NCI-H1694 (cell line): ENCODE measurements at regions not wholly inside any gene's neighbourhood (a gene's known extent, or its start where the extent isn't known, plus 50 kb on each side); places are given as distances from the start of the nearest gene placed in this dataset.

Experiments used
- DNase-seq: peaks from one replicate; lab custom pipeline; 2025; lab: John Stamatoyannopoulos, UW

GRCh38 chr12:13841358-13841757 lies 140.0 kb downstream of the GRIN2B start:
- no peak for DNase-seq

GRCh38 chr12:13839365-13840336 lies 141.8 kb downstream of the GRIN2B start:
- no peak for DNase-seq

- DNase-seq: no peak
Observed at GRCh38 chr12:13836099-13836498, 145.3 kb downstream of the GRIN2B start.

- DNase-seq: no peak
Observed at GRCh38 chr12:13835652-13836051, 145.8 kb downstream of the GRIN2B start.

GRCh38 chr12:13834241-13834640 lies 147.2 kb downstream of the GRIN2B start:
- DNase-seq: no peak

GRCh38 chr12:13817131-13817530 lies 164.3 kb downstream of the GRIN2B start:
- no peak for DNase-seq

GRCh38 chr12:13816394-13816793 lies 165.0 kb downstream of the GRIN2B start:
- DNase-seq: no peak

- no peak for DNase-seq
Observed at GRCh38 chr12:13812168-13812567, 169.2 kb downstream of the GRIN2B start.

- no peak for DNase-seq
Observed at GRCh38 chr12:13811061-13811460, 170.3 kb downstream of the GRIN2B start.

- no peak for DNase-seq
Observed at GRCh38 chr12:13805041-13805440, 176.4 kb downstream of the GRIN2B start.

GRCh38 chr12:13801543-13801942 lies 179.9 kb downstream of the GRIN2B start:
- no peak for DNase-seq

- no peak for DNase-seq
Observed at GRCh38 chr12:13799574-13799973, 181.8 kb downstream of the GRIN2B start.

GRCh38 chr12:13798162-13798561 lies 183.2 kb downstream of the GRIN2B start:
- DNase-seq: no peak

- no peak for DNase-seq
Observed at GRCh38 chr12:13794706-13795105, 186.7 kb downstream of the GRIN2B start.

- DNase-seq: no peak
Observed at GRCh38 chr12:13790317-13790716, 191.1 kb downstream of the GRIN2B start.

- DNase-seq: no peak
Observed at GRCh38 chr12:13788626-13789025, 192.8 kb downstream of the GRIN2B start.

GRCh38 chr12:13786646-13787045 lies 194.8 kb downstream of the GRIN2B start:
- no peak for DNase-seq

- DNase-seq: no peak
Observed at GRCh38 chr12:13784504-13784903, 196.9 kb downstream of the GRIN2B start.

GRCh38 chr12:13780453-13780852 lies 200.9 kb downstream of the GRIN2B start:
- no peak for DNase-seq

- DNase-seq: no peak
Observed at GRCh38 chr12:13777374-13777773, 204.0 kb downstream of the GRIN2B start.

GRCh38 chr12:13772264-13772663 lies 209.1 kb downstream of the GRIN2B start:
- DNase-seq: no peak

GRCh38 chr12:13770576-13770975 lies 210.8 kb downstream of the GRIN2B start:
- no peak for DNase-seq

- no peak for DNase-seq
Observed at GRCh38 chr12:13769966-13770365, 211.4 kb downstream of the GRIN2B start.

GRCh38 chr12:13769273-13769672 lies 212.1 kb downstream of the GRIN2B start:
- DNase-seq: no peak
